GM21576 (cell line): ENCODE measurements at regions not wholly inside any gene's neighbourhood (a gene's known extent, or its start where the extent isn't known, plus 50 kb on each side); places are given as distances from the start of the nearest gene placed in this dataset.
"Not testable (repeated sequence)": the region's sequence is repeated elsewhere in the genome, so short reads cannot be mapped to it uniquely, and the experiment has no call there.

ENCODE experiments used
- ATAC-seq: cut with Tn5 transposase; IDR thresholded peaks from one replicate; pipeline ENCODE4 v1.9.1; 2021; ENCODE audit warnings: mild to moderate bottlenecking, moderate library complexity; ENCODE audit not compliant: unreplicated experiment

DNA sequence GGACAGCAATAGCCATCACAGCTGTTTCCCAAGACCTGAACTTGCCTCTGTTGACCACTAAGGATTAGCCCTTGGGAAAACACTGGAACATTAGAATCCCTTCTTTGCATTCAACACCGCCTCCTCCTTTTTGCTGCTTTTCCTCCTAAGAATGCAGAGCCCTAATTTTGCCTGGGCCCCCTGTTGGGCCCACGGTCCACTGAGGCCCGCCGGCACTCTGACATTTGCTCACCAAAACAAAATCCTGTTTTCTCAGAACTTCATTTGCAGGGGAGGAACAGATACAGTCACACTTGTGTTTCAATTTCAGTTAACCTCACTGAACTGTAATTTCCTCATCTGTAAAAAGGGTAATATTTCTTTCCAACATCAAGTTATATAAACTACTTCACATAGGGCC lies 116.0 kb upstream of the JARID2 start:
- ATAC-seq: no peak

DNA sequence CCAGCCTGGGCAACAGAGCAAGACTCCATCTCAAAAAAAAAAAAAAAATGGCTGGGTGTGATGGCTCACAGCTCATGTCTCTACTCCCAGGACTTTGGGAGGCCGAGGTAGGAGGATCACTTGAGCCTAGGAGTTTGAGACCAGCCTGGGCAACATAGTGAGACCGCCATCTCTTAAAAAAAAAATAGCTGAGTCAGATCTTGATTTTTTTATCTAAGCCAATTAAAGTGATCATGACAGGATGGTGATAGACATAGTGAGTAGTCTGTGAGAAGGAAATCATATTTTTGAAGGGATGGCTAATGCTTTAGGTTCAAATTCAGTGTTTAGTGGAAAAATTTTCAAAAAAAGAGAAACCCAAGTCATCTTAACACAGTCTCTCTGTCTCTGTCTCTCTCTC lies 114.6 kb upstream of the JARID2 start:
- no peak for ATAC-seq

DNA sequence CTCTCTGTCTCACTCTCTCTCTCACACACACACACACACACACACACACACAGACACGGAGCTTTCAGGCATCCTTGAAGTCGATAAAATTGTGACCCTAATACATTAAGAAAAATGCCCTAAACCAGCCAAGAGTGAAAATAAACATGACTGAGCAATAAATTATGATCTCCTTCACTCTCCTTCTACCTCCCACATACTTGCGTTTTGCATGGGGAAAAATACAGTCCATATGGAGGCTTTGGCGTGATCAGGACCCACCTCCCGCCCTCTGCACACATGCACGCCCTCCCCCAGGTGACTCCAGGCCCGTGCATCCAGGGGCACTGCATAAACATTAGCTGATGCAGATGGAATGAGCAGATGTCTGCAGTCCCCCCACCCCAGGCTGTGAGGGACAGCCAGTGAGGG lies 114.2 kb upstream of the JARID2 start:
- no peak for ATAC-seq

DNA sequence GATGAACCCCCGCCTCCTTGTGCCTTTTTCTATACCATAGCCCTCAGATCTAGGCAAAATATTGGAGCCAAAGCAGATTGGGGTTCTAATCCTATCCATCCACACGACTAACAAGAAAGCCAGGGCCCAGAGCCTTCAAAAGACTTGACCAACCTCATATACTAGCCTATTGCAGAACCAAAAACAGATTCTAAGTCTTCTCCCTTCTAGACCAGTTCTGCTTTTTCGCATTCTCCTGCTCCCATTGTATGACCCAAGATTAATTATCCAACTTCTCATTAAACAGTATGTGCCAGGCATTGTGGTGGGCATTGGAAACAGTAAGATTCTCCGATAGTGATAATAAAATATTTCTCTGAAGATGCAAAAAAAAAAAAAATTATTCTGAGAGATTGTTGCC lies 113.7 kb upstream of the JARID2 start:
- no peak for ATAC-seq

DNA sequence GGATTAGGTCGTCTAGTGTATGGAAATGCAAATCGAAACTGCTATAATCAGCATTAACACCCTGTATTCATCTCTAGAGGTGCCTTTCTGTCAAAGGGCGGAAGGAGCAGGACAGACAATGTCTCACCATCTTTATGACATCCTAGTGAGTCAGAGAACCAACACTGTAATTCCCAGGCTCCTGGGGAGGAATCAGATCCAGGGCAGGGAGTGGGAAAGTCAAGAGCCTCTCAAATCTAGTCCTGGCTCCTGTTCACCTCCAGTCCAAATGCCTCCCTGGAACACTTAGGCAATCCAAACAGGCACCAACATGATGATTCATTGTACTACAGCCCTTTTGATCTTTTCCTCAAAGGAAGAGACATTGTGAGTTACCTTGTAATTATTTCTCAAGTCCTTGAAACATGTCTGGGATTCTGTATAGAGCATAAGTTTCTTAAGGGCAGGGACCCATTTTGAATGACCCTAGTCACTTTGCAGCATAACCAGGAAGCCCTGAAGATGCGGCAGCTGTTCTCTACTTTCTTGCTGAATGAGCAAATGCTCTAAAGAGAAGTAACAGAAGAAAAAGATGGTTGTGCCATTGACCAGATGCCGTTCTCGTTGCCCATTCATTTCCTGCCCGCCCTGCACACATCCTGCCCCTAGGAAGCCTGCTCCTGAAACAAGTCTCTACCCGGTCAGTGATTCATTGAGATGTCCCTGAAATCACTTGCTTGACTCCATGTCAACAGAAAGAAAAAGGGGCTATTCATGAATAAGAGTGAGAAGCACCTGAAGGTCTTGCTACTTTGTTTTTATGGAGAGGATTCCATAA lies 112.8 kb upstream of the JARID2 start:
- no peak for ATAC-seq

DNA sequence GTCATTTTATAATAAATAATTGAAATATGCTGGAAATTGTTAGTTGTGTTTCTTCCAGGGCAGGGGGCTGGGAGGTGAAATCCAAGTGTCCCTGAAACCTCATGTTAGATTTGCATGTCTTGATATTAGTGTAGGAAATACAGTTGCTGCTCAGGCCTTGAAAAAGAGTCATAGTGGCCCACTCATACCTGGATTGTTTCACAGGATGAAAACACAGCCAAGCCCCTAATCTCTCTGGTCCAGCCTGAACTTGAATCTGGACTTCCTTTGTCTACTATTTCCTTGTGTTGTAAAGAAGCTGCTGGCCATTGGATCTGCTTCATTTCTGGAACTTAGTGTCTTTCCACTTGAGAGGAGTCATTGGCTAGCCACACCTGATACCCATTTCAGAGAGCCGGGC lies 108.8 kb upstream of the JARID2 start:
- no peak for ATAC-seq

DNA sequence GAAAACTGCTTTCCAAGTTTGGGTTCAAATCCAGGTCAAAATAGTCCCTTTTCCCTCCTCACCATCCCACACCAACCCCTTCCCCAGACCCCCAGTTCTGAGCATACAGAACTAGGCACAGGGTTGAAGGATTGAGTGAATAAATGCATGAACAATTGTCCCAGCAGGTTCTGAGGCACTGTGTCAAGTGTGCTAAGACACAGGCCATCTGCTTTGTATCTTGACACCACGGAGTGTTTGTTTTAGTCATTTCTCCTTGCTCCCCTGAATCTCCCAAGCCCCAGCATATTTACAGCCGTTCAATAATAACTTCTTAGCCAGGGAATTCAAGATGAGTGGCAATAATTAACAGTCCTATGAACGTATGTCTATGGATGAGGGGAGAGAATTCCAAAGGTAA lies 102.8 kb upstream of the JARID2 start:
- ATAC-seq: no peak

DNA sequence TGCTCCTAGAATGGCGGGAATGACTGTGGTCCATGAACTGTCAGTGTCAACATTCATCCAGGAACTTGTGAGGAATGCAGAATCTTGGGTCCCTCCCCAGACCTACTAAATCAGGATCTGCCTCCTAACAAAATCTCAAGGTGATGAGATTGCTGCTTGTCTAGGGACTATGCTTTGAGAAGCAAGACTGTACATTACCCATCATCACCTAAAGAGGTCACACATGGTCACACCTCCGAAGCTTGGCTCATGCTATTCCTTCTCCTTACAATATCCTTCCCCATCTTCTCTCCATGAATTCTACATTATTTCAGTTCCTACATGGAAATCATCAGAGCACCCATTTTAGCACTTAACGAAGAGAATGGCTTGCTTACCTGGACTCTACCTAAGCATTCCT lies 102.3 kb upstream of the JARID2 start:
- no peak for ATAC-seq

DNA sequence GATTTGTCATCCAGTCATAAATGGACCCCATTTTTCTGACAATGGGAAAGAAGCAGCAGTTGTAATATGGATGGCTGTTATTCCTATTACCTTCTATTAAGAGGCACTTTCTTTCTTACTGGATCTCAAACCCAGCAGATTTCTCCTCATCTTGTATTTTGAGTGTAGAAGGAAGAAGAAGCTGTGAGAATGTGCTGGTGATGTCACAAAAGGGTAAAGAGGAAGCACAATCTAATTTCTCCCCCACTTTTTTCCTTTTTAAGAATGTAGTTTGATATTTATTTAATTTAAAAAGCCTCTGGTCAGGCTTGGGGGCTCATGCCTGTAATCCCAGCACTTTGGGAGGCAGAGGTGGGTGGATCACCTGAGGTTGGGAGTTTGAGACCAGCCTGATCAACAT lies 100.0 kb upstream of the JARID2 start:
- no peak for ATAC-seq

DNA sequence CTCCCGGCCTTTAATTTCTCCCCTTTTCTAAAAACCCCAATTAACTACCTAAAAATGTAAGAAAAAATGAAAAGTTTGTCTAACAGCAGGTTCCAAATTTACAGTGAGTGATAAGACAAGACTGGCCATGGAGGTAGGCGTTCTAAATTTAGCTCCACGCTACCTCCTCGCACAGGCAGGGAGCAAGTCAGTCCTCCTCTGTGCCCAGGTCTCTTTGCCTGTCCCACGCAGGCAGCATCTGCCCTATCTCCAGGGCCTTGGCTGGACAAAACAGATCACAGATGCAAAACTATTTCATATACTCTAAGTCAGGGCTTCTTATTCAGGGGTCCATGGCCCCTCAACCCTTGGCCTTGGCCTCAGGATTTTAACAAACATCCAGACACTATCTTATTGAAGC lies 98.0 kb upstream of the JARID2 start:
- no peak for ATAC-seq

DNA sequence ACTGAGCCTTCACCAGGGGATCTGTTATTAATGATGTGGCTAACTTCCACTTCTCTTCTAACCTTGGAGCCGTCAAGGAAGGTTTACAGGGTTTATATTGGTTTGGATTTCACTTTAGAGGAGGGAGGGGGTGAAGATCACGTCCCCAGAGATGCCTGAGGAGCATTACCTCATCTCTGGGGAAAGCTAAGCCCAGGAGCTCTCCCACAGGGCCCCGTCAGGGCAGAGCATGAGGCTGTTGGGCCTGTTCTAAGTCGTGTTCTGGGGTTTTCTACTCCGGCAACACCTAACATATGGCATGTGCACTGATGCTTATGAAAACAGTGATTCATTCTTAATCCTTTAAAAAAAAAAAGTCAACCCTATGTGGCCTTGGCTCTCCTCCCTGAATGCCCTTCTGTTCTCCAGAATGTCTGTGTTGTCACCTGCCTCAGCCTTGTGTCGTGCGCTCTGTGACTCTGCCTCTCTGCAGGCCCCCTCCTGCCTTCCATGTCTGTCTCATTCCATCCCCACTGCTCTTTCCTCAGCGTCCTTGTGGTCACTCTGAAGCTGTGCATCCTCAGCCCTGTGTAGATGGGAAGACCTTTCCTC lies 97.4 kb upstream of the JARID2 start:
- ATAC-seq: no peak

DNA sequence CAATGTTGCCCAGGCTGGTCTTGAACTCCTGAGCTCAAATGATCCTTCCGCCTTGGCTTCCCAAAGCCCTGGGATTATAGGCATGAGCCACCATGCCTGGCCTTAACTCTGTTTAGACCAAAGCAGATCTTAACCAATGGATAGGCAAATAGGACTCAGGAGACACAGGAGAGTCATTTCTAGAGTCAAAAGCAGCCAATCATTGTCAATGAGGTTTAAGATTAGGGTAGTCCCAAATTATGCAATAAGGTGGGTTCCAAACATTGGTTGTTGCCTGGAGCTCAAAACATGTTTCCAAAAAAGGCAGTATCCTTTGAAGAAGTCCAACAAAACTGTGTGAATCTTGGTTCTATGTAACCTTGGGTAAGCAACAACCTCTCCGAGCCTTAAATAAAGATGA lies 95.7 kb upstream of the JARID2 start:
- no peak for ATAC-seq

DNA sequence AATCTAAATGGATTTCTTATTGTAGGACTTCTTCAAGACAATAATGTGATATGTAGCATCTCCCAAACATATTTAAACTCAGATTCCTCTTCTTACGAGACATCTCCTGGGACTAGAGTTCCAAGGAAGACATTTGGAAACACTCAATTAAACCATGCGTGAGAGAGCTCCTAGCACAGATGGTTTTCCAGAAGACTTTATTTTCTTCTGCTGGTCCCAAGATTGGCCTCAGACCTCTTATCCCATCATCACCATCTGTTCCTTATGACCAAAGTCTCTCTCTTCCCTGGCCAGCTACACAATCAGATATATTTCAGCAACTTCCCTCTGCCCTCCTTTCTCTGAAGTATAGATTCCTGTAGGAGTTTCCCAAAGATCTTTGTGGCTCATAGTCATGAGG lies 93.2 kb upstream of the JARID2 start:
- no peak for ATAC-seq

DNA sequence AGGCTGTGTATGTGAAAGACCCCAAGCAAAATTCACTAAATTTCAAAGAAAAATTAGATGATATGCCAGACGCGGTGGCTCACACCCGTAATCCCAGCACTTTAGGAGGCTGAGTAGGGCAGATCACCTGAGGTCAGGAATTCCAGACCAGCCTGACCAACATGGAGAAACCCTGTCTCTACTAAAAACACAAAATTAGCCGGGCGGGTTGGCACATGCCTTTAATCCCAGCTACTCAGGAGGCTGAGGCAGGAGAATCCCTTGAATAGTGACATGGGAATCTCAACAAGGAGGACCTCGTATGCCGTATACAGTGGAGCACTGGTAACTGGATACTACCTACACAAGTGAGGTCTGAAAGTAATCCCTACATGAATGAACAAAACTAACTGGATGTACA lies 92.7 kb upstream of the JARID2 start:
- no peak for ATAC-seq

DNA sequence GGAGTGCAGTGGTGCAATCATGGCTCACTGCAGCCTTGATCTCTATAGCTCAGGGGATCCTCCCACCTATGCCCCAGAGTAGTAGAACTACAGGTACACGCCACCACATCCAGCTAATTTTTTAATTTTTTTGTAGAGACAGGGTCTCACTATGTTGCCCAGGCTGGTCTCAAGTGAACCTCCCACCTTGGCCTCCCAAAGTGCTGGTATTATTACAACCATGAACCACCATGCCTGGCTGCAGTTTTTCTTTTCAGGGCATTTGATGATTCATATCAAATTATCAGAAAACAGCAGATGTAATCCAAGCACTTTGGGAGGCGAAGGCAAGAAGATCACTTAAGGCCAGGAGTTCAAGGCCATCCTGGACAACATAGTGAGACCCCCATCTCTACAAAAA lies 88.4 kb upstream of the JARID2 start:
- ATAC-seq: no peak

DNA sequence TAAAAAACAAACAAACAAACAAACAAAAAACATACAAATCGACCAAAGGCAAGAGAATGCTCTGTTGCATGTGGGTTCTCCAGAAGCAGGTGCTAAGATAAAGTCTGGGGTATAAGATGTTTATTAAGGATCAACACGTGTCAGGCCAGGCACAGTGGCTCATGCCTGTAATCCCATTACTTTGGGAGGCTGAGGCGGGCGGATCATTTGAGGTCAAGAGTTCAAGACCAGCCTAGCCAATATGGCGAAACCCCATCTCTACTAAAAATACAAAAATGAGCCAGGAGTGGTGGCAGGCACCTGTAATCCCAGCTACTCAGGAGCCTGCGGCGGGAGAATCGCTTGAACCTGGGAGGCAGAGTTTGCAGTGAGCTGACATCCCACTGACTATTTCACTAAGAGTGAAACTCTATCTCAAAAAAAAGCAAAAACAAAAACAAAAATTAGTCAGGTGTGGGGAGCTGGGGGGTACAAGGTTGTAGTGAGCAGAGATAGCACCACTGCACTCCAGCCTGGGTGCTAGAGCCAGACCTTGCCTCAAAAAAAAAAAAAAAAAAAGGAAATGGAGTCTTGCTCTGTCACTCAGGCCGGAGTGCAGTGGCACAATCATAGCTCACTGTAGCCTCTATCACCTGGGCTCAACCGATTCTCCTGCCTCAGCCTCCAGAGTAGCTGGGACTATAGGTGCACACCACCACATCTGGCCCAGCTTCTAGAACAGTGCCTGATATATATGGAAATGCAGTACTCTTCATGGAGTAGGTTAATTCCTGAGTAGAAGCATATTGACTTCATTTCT lies 86.8 kb upstream of the JARID2 start:
- no peak for ATAC-seq

DNA sequence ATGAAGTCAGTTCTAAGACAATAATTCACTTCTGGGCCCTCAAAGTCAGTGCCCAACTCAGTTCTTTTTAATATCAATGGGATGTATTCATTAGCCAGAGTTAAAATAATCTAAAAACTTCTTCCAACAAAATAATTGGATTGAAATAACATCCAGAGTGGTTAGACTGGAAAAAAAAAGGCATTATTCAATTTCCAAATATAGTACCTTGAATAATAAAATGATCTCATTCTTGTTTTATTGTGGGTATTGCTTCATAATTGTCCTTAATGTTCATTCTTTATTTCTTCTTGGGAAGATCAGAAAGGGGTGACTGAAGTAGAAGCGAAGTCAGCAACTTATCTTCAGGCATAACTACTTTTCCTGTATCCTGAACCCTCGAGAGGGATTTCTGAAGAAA lies 85.1 kb upstream of the JARID2 start:
- no peak for ATAC-seq

DNA sequence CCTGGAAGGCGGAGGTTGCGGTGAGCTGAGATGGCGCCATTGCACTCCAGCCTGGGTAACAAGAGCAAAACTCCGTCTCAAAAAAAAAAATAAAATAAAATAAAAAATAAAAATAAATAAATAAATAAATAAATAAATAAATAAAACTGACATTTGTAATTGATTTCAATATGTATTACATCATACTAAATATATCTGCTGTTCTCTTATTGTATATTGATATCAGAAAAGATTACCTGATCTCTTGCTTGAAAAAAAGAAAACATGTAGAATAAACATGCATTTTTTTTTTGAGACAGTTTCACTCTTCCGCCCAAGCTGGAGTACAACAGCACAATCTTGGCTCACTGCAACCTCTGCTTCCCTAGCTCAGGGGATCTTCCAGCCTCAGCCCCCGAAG lies 81.0 kb upstream of the JARID2 start:
- ATAC-seq: not testable (repeated sequence)

DNA sequence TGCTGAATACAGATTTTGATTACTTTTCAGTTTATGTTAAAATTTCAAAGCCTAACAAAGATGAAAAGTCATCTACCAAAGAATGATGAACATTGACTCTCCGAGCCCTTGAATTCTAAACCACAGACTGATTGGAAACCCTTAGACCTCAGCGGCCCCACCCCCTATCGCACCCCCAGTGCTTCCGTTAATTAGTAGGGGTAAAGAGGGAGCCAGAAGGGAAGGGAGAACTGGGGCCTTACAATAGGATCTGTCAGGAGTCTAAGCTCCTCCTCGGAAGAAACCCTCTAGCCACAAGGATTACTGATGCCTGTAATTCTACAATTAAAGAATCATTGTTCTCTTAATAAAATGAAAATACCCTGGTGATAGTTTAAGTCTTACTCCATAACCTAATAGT lies 79.7 kb upstream of the JARID2 start:
- no peak for ATAC-seq

DNA sequence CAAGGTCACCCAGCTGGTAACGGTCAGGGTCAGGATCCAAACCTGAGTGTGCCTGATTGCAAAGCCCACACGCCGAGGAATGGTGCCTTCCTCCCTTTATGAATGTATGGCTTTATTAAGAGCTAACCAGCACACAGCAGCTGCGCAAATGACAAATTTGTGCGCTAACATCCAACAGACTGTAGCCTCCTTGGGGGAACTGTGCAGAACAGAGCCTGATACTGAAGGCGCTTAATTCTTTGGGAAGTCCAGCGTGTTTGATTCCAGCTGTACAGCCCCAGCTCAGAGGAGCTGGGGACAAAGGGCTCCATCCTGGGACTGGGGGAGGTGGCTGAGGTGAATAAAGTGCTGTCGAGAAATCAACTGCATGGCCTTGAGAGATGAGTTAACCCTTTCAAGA lies 75.7 kb upstream of the JARID2 start:
- no peak for ATAC-seq

DNA sequence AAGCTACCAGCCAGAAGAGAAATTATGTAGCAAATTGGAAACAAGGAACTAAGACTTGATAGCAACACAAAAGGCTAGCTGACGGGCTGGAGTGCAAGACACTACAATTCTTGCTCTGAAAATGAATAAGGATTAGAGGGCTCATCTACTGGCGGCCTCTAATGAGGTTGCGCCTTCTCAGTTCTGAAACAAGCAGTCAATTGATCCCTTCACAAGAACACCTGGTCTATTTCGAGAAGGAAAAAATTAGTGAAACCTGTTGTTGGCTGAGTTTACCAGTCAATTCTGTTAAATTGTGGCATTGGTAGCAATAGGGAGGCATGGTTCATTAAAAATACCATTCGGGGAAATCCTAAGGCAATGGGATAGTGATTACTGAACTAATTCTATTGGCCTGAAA lies 74.8 kb upstream of the JARID2 start:
- ATAC-seq: no peak

DNA sequence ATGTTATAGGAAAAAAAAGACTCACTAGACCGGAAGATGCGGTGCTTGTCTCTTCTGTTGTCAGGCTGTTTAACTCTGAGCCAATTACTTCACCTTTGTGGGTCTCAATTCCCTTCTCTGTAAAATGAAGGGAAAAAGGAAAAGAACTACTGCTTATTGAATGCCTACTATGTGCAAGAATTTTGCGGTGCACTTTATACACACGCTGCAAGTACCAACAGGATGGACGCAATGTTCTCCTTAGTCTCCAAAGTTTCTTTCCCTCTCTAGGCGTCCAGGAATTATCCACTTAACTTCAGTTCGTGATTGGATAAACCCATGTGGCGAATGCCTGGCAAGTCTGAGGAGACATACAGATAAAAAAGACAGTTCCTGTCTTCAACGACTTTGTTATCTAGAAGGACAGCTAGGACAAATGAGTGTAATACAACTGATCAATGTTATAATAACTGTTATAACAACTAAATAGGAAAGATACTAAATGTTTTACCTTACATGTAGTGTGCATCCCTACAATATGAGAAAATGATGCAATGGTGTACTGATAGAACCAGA lies 69.0 kb upstream of the JARID2 start:
- no peak for ATAC-seq
